GM12864 (cell line): ENCODE measurements at regions not wholly inside any gene's neighbourhood (a gene's known extent, or its start where the extent isn't known, plus 50 kb on each side); places are given as distances from the start of the nearest gene placed in this dataset.

Source experiments
- DNase-seq: peaks from one replicate; pipeline ENCODE4 v3.0.0-alpha.2; 2011; ENCODE audit warnings: low read depth
- H3K4me3 ChIP-seq: 2 replicates; pipeline ENCODE4 v1.5.1; 2011; ENCODE audit warnings: mild to moderate bottlenecking, low read depth, low read length, control low read depth
- CTCF ChIP-seq: IDR thresholded peaks from 2 replicates; pipeline ENCODE4 v1.5.1; 2011; ENCODE audit warnings: low read depth, mild to moderate bottlenecking, moderate library complexity, low read length, control low read depth, inconsistent platforms; ENCODE audit errors: missing control alignments

GRCh38 chr18:75936862-75937261 lies 509.4 kb upstream of the SMIM21 start:
- DNase-seq, result no peak
- no peak for TF ChIP-seq CTCF
- no peak overlapping the region for H3K4me3 ChIP-seq

GRCh38 chr18:75931079-75931478 lies 503.6 kb upstream of the SMIM21 start:
- H3K4me3 ChIP-seq, result no peak overlapping the region
- TF ChIP-seq CTCF, result no peak
- DNase-seq, result no peak

GRCh38 chr18:75928706-75929105 lies 501.2 kb upstream of the SMIM21 start:
- DNase-seq, result no peak
- no peak for TF ChIP-seq CTCF
- H3K4me3 ChIP-seq, result no peak overlapping the region

GRCh38 chr18:75927791-75928190 lies 500.3 kb upstream of the SMIM21 start:
- no peak overlapping the region for H3K4me3 ChIP-seq
- DNase-seq, result no peak
- TF ChIP-seq CTCF, result no peak

- H3K4me3 ChIP-seq, result no peak overlapping the region
- DNase-seq, result no peak
- no peak for TF ChIP-seq CTCF
Observed at GRCh38 chr18:75926811-75927210, 499.3 kb upstream of the SMIM21 start.

GRCh38 chr18:75923169-75923568 lies 495.7 kb upstream of the SMIM21 start:
- TF ChIP-seq CTCF, result no peak
- no peak overlapping the region for H3K4me3 ChIP-seq
- no peak for DNase-seq

- no peak for DNase-seq
- TF ChIP-seq CTCF, result no peak
- H3K4me3 ChIP-seq, result no peak overlapping the region
Observed at GRCh38 chr18:75916624-75916982, 489.1 kb upstream of the SMIM21 start.
